HG03571 (cell line): ENCODE measurements at regions not wholly inside any gene's neighbourhood (a gene's known extent, or its start where the extent isn't known, plus 50 kb on each side); places are given as distances from the start of the nearest gene placed in this dataset.

Experiments used
- ATAC-seq: cut with Tn5 transposase; IDR thresholded peaks from one replicate; pipeline ENCODE4 v1.9.1; 2021; ENCODE audit not compliant: unreplicated experiment

DNA sequence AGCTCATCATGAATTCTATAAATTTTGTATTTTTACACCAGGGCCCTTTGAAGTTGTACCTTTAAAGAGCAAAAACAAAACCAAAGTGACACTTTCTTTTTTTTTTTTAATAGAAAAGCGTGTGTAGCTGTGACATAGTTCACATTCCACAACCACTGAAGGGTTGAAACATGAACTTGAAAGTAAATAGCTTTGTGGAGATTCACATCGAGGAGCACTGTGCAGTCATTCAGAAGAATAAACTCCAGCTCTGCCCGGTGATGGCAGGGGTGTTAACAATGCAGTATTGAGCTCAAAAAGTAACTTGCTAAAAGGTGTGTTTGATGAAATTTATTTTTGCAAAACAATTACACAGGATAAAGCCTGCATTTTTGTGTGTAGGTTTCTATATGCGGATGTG, 1166.2 kb downstream of the TBC1D22A start:
- ATAC-seq, result no peak

DNA sequence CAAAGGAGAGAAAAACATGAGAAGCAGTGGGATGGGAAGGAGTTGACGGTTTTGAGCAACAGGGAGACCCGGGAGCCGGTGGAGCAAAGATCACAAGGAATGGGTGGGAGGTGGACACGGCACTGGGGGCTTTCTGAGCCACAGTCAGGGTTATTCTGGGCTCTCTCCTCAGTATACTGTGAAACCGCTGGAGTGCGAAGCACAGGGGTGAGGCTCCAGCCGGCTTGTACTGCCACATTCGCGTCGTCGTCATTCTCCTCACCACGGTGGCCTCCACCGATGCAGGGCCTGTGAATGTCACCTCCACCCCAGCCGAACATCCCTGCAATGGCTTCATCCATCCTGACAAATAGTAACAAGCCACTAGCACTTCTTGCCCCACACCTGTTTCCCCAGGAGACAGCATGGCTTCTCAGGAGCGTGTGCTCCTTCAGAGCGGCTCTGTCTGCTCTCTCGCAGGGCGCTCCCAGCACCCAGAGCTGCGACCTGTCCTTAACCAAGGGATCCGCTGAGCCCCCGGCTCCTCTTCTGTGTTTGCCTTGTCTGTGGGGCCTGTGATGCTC, 1165.3 kb downstream of the TBC1D22A start:
- no peak for ATAC-seq

DNA sequence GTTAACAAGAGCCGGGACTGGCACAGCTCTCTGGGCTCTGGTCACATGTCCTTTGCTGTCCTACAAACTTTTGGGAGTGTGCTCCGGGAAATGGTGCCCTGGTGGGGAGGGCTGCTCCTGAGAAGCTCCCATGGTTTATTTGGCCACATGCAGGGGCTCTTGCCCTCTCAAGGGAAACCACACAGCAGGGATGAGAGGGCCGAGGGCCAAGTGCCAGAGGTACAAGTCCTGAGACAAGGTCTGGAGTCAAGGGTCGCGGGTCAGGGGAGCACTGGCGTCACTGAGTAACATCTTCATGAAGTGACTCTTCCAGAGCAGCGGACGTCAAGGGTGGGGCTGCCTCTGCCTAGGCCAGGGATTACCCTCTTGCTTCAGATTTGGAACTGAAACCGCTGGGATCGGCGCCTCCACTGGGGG, 1160.6 kb downstream of the TBC1D22A start:
- ATAC-seq, result no peak

DNA sequence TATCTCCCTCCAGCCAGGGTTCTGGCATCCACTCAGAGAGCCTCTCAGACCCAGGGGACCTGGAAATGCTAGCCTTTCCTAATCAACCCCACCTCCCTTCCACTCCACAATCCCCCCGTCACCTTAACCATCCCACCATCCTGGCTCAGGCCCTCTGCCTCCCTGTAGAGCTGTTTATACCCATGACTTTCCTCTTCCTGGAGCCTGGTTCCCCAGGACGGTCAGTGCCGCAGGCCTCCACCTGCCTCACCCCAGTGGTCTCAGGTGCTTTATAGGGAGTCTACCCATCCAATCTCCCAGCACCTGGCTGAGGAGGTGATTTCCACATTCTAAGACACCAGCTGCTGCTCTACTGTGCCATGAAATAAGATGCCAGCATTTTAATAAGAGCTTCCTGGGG, 1159.5 kb downstream of the TBC1D22A start:
- ATAC-seq, result no peak

DNA sequence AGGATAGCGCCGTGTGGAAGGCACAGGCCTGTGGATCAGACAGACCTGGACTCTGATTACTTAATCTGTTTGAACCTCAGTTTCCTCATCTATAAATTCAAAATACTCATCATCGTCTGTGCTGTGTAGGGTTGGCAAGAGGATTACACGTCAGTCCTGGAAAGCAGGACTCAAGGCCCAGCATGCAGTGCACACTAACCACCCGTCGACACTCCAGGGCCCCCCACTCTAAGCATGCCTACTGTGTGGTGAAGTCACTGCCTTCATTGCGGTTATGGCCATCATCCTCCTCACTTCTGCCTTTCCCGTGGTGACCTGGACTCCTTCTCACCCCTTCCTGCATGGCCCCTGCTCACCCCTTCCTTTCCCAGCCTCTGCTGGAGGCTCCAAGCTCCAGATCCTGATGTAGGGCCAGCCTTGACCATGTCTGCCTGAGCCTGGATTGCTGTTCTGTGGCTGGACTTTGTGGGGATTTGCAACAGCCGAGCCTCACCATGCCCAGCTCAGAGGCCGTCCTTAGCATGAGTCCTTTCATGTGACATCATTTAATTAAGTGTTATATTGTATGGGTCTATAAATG, 1158.0 kb downstream of the TBC1D22A start:
- ATAC-seq, result no peak

DNA sequence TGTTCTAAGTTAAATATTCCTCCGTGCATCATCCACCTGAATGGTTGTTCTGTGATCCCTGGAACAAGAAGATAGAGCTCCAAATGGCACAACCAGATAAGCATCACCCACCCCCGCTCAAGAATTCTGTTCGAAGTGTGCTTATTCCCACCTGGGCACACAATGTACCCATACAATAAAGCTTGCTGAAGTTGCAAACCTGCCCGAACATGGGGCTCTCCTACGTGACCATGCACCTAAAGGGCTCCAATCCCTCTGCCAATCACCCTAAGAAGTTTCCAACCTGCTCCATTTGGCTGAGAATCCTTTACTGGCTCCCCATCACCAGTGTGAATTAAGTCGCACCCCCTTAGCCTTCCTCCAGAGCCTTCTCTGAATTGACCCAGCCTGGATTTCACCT, 1157.4 kb downstream of the TBC1D22A start:
- ATAC-seq, result no peak

DNA sequence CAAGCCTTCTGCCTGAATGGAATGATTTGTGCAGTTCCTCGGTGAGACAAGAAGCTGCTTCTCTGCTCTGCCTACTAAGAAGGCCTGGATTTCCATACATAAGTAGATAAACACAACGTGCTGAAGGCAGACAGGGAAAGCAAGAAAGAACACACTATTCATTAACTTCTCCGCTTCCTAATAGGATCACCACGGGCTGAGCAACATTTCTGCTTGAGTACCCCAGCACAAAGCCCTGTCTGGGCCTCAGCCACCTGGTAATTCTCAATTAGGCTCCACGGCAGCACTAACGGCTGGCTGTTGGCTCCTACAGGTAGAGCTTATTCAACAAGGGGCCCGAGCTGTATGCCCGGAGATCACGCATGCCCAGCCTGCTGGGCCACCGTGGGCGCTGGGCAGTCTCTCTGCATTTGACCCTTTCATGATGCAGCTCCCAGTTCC, 1156.6 kb downstream of the TBC1D22A start:
- no peak for ATAC-seq

DNA sequence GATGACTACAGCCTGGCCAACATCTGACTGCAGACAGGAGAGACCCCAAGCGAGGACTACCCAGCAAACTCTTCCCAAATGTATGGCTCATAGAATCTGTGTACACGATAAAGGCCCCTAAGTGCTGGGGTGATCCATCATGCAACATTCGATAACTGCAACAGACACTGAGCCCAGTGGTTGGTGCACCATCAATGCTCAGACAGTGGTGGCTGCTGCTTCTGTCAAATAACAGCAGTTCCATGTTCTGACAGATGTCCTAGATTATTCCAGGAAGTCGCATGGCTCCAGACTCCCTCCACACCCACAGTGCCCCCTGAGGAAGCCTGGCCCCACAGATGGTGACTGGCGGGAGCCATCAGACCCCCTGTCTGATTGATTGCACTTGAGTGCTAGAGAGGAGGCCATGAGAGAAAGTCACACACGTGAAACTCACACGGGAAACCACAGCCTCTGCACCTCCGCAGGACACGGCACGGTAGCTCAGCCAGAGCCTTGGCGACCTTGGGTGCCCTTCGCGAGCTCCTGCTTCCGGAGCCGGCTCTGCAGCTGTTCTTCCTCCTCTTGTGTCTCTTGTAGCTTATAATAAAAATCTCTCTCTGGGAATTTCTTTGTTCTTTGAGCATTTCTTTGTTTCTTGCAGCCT, 1155.9 kb downstream of the TBC1D22A start:
- no peak for ATAC-seq

DNA sequence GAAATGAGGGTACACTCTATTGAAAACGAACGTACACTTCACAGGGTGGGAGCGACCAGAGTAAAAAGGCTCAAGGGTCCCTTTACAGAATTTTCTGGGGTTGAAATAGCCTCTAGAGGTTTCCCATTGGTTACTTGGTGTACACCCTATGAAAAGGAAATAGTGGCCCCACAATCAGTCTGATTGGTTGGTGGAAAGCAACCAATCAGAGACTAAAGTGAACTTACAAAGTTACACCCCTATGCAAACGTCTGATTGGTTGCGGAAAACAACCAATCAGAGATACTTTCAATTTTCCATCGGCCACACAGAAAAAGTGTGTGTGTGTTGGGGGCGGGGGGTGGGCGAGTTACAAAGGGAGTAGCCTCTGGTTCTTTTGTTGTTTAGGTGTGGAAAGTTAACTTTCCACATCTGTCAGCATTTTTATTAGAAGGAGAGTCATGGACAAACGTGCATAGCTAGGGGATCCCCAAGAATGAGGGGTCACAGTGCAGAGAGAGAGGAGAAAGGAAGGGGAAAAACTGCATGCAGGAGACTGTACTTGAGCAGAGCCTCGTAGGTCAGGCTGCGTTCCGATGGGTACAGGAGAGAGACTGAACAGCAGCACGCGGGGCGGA, 1152.1 kb downstream of the TBC1D22A start:
- no peak for ATAC-seq

DNA sequence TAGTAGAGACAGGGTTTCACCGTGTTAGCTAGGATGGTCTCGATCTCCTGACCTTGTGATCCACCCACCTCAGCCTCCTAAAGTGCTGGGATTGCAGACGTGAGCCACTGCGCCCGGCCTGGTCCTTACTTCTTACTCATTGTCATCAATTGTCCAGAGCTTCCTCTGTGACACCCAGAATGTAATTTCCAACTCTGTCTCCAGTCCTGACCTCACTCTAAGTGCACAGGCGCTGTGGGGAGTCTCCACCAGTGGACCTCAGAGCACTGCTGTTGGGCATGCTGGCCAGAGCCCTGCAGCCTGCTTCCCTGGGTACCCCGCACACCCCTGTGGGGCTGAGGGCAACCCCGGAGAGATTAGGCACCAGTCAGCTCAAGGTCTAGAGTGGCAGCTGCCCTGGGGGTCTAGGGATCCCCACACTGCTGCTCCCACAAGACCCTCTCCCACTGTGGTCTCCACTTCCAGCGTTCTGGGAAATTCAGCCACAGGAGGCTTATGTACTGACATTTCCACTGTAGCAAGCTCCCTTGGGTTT, 1140.3 kb downstream of the TBC1D22A start:
- ATAC-seq, result no peak

DNA sequence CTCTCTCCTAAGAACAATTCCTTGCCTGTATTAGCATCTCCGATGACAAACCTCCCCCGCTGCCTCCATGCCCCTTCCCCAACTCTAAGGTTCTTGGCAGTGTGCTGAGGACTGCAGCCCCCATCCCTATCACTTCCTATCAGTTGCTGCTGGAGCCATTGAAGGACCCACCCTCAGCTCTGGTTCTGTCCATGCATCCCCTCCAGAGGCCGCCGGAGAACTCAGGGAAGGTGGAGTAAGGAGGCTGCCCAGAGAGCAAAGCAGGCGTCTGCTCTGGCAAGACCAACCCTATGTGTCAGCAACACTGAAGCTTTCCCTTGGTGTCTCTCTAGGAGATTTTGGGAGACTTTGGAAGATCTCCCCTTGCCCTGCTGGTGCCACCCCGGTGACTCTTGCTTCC, 1139.5 kb downstream of the TBC1D22A start:
- ATAC-seq, result no peak

DNA sequence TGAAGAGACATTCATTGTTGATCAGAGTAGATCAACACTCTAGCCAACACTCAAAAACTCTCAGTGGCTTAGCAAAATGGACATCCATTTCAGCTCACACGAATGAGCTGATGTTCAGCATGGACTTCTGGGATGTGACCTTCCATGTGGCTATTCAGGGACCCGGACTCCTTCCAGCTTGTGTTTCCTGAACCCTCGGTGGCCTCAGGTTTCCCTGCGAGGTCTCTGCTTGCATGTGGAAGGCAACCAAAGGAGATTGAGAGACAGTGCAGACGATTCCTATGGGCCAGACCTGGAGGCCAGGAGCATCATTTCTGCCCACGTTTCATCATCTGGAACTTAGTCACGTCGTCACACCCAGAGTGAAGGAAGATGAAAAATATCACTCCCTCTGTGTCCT, 1137.4 kb downstream of the TBC1D22A start:
- ATAC-seq, result no peak

DNA sequence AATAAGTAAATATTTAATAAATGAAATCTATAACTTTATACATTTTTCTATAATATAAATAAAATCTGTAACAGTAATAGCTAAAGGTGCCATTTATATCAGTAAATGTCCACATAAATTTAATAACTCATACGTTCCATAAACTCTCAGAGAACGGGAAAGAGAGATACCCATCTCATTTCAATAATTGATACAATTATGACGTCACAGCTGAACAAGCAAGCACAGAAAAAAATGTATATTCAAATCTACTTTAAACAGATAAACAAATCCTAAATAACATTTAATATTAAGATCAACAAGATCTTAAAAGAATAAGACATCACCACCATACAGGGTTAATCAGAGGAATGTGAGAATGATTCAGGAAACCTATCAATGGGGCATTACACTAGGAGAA, 1136.5 kb downstream of the TBC1D22A start:
- no peak for ATAC-seq

DNA sequence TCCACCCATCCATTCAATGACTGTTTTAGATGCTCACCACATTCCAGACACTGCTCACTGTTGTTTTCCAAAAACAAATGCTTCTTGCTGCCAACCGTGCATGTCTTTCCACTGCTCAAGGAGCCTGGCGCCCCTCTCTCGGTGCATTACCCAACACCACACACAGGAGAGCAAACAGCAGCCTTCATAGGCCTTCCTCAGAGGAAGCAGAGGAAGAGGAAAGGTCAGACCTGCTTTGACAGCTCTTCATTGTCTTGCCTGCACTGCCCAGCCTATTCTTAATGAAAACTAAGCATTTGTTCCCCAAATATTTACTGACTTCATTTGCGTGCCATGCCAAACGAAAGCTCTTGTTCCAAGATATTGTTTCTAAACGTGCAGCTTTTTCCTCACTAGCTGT, 1129.2 kb downstream of the TBC1D22A start:
- no peak for ATAC-seq

DNA sequence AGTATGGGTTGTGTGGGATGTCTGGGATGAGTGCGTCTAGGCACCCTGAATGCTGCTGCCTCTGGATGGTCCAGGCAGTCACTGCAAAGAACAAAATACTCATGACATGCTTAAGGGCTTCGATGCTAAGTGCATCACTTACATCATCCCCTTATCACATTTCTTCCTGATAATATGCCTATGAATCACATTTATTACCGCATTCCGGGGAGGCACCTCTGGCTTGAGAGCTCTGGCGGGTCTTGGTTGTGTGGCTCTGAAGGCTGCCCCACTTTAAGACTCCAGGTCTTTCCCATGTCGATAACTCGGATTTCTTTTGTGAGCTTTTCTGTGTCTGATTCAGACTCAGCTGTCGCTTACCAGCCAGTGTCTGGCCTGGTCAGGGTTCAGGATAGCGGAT, 1126.4 kb downstream of the TBC1D22A start:
- ATAC-seq, result no peak

DNA sequence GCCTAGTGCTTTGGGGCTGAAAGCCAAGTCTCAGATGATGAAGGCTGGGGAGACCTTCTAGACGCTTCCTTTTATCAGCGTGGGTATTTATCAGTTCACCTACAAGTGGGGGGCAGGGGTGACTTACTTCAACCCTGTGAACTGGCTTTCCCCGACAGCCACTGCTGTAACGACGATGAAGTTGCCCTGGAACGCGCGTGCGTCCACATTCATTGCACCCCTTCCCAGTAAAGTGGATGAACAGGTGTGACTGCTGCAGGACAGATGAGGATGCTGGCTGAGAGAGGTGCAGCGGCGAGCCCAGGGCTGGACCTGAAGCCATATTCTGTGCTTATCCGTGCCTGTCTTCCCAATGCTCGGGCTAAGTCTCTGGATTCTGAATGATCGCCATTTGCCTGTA, 1122.3 kb downstream of the TBC1D22A start:
- no peak for ATAC-seq

DNA sequence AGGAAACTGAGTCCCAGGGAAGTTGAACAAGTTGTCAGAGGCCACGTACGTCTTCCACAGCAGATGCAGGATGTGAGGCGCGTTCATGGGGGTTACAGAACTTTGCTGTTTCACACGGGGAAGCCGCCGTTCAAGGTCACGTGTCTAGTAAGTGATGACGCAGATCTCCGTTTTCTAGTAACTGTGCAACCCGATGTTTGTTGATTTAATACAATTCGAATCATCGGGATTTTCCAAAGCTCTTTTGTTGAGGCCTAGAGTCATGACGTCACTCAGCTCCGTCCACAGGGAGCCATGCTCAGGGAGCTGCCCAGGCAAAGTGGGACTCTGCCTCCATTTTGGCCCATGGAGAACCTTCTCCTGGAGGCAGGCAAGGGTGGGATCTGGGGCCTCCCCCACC, 1121.8 kb downstream of the TBC1D22A start:
- ATAC-seq, result no peak

DNA sequence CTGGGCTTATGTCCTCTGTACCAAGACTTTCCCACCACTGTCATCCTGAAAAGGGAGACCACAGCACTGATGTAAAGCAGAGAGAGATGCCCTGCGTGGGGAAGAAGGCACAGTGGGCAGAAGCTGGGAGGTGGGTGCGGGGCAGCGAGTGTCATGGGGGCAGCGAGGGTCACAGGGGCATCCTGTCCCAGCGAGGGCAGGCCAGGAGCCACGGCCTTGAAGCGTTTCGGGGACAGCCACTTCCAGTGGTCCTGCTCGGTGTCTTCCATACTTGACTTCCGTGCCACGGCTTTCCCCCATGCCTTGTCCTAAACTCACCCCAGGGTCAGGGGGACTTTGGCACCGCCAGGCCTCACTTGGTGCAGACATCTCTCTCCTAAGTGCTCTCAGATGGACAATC, 1121.3 kb downstream of the TBC1D22A start:
- no peak for ATAC-seq

DNA sequence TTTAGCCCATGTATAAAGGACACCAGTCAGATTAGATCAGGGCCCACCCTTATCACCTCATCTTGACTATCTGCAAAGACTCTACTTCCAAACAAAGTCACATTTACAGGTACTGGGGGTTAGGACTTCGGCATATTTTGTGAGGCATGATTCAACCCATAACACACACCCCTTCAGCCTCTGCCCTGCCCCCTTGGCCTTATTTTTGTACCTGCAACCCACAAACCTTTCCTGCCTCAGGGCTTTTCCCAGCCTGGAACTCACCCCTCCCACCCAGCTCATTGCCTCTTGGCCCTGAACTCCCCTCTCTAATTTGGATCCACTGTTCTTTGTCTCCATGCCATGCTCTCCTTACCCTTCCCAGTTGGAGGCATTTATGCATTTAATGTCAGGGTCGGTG, 1116.9 kb downstream of the TBC1D22A start:
- ATAC-seq, result no peak

DNA sequence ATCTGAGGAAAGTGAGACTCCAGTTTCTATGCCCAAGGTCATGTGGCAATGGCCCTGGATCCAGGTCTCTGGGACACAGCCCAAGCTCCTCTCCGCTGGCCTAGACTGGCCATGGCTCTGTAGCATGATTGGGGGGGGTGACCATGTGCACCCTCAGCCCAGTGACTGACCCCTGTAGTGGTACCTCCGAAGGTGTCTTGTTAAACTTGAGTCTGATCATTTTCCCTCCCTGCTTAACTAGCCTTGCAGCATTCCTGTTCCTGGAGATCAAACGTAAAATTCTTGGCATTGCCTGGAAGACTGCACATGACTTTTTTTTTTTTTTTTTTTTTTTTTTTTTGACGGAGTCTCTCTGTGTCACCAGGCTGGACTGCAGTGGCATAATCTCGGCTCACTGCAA, 1116.0 kb downstream of the TBC1D22A start:
- ATAC-seq, result no peak

DNA sequence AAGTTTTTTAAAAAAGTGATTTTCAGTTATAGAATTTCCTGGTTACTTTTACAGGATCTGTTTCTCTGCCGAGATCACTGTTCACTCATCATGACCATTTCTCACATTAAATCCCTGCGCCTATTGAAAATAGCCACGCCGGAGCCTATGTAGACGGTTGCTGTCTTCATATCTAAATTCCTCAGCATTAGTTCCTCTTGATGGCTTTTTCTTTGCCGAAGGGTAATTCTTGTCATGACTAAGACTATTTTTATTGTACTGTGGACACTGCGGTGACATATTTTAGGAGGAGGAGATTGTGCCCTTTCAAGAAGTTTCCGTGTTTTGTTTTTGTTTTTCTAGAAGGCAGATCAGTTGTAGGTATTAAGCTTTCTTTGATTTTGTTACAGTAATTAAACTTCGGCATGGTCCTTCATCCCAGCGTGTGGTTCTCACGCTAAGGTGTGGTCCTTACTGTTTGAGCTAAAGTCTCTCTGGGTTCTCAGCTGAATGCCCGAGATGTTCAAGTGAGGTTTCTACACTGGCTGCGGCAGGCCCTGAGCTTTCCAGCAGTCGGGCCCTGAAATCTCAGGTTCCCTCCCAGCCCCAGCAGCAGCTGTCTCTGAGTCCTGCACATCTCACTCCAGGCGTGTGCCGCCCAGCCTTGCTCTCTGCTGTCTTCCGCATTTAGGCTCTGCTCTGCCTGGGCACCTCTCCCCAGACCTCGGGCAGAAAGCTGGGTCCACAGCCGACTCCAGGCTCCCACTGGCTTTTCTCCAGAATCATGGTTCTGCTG, 1110.5 kb downstream of the TBC1D22A start:
- no peak for ATAC-seq
